Gastrocnemius medialis (tissue), 4 donors: ENCODE measurements at regions not wholly inside any gene's neighbourhood (a gene's known extent, or its start where the extent isn't known, plus 50 kb on each side); places are given as distances from the start of the nearest gene placed in this dataset.

ENCODE experiments used
- ATAC-seq, 2 donors: fragments of 150-250 bp; one replicate each; pipeline ENCODE4 v1.9.1; 2016
- DNase-seq, 2 donors: peaks; one replicate each; pipeline ENCODE4 v3.0.0-alpha.2; 2019
- H3K27ac ChIP-seq, 4 donors: fragments of 200-600 bp; sonication (generic); 1 replicate in 1 of 4; 2 replicates in 3 of 4; pipeline ENCODE4 v1.5.1; 2016 to 2018; ENCODE audit warnings: mild to moderate bottlenecking in 2 of 4, moderate library complexity in 1 of 4
- H3K27me3 ChIP-seq, 3 donors: fragments of 200-600 bp; sonication (generic) in 2 of 3; 1 replicate in 1 of 3; 2 replicates in 2 of 3; pipeline versions ENCODE4 v1.5.1 to v1.6.0; 2016 to 2019; ENCODE audit warnings: mild to moderate bottlenecking in 1 of 3, moderate library complexity in 1 of 3
- H3K36me3 ChIP-seq, 2 donors: fragments of 200-600 bp; sonication (generic) in 1 of 2; one replicate each; pipeline ENCODE4 v1.5.1; 2017 to 2018
- H3K4me1 ChIP-seq, 2 donors: fragments of 200-600 bp; sonication (generic) in 1 of 2; one replicate each; pipeline ENCODE4 v1.5.1; 2016 to 2017; ENCODE audit warnings: mild to moderate bottlenecking in 2 of 2
- H3K4me3 ChIP-seq, 4 donors: fragments of 200-600 bp; sonication (generic) in 3 of 4; 1 replicate in 1 of 4; 2 replicates in 3 of 4; pipeline ENCODE4 v1.5.1; 2016 to 2019; ENCODE audit warnings: mild to moderate bottlenecking in 2 of 4
- H3K9me3 ChIP-seq, 3 donors: fragments of 200-600 bp; sonication (generic) in 2 of 3; 1 replicate in 1 of 3; 2 replicates in 2 of 3; pipeline ENCODE4 v1.5.1; 2016 to 2019
- POLR2A ChIP-seq, 2 donors: fragments of 450-650 bp; IDR thresholded peaks; one replicate each; pipeline ENCODE4 v1.6.1; 2017; ENCODE audit warnings: antibody characterized with exemption in 2 of 2, mild to moderate bottlenecking in 2 of 2, moderate library complexity in 2 of 2
- in situ Hi-C, 4 donors: fragments of 200-750 bp; cut with MboI; loops; one replicate each; pipeline versions ENCODE4 v1.15.0 to v1.8.0; 2017; ENCODE audit warnings: low sequenced_read_pairs in 4 of 4
- intact Hi-C: fragments of 100-400 bp; cut with DNase I; formaldehyde crosslinking; loops from one replicate; pipeline ENCODE4 v1.15.1; 2023; ENCODE audit warnings: low total_unique reads
- TF ChIP-seq, protein P1 (sequence below), 5 experiments: fragments of 450-650 bp in 3 of 5; fragments of 200-600 bp in 2 of 5; sonication (generic) in 2 of 5; IDR thresholded peaks in 4 of 5; conservative IDR thresholded peaks in 1 of 5; 1 replicate in 4 of 5; 2 replicates in 1 of 5; pipeline ENCODE4 v1.5.1; 2016 to 2019; ENCODE audit warnings: antibody characterized with exemption in 5 of 5, mild to moderate bottlenecking in 3 of 5, moderate library complexity in 3 of 5

DNA sequence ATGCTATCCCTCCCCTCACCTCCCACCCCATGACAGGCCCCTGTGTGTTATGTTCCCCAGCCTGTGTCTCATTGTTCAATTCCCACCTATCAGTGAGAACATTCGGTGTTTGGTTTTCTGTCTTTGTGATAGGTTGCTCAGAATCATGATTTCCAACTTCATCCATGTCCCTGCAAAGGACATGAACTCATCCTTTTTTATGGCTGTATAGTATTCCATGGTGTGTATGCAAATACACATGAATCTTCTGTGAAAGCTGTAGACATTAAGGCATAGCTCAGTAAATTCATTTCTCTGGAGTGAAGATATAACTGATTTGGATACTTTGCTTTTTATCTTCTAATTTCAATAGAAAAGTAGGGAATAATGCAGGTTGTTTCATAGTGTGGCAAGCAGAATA is 125.8 kb upstream of the C1QTNF9B start:
- Histone ChIP-seq H3K36me3 (no peaks in the 10 kb centered on the region), H3K4me3 (no peak overlapping the region), H3K4me1 (no peaks in the 10 kb centered on the region), H3K9me3 (no peaks in the 10 kb centered on the region), H3K27ac (no peak overlapping the region), H3K27me3 (no peaks in the 10 kb centered on the region)
- in situ Hi-C loops (loop anchor here in 2 of 4 donors (5.0 to 10.0 kb wide), 2 partner anchors 192 to 199 kb away; no protein-coding TSS in a partner anchor), intact Hi-C loops (no loop called here)
- DNase-seq (no peak), ATAC-seq (no peak)
- TF ChIP-seq, protein P1, sequence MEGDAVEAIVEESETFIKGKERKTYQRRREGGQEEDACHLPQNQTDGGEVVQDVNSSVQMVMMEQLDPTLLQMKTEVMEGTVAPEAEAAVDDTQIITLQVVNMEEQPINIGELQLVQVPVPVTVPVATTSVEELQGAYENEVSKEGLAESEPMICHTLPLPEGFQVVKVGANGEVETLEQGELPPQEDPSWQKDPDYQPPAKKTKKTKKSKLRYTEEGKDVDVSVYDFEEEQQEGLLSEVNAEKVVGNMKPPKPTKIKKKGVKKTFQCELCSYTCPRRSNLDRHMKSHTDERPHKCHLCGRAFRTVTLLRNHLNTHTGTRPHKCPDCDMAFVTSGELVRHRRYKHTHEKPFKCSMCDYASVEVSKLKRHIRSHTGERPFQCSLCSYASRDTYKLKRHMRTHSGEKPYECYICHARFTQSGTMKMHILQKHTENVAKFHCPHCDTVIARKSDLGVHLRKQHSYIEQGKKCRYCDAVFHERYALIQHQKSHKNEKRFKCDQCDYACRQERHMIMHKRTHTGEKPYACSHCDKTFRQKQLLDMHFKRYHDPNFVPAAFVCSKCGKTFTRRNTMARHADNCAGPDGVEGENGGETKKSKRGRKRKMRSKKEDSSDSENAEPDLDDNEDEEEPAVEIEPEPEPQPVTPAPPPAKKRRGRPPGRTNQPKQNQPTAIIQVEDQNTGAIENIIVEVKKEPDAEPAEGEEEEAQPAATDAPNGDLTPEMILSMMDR (IDR thresholded peaks at IDR 0.05 in 4 of 5, conservative IDR thresholded peaks at IDR 0.05 in 1 of 5), result no peak
- no peak for TF ChIP-seq POLR2A (IDR thresholded peaks at IDR 0.05)

DNA sequence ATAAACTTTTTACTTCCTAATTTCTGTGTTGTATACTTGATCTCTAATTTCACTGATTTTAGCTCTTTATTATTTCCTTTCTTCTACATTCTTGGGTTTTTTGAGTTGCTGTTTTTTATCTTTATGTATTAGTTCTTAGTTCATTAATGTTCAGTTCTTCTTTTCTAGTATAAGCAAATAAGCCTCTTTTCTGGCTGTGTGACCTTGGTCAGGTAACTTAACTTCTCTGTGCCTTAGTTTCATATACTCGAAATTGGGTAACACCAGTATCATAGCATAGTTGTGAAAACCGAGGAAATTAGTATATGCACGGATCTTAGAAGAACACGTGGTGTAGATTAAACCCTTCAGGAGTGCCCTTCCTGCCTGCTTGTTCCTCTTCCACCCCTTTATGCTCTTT is 130.2 kb upstream of the C1QTNF9B start:
- H3K4me1 ChIP-seq, result peaks cover 0 to under 1% of the 10 kb centered on the region in 2 donors
- in situ Hi-C loops, result loop anchor here in 1 of 4 donors (10.0 kb wide), 1 partner anchor 187 kb away; no protein-coding TSS in a partner anchor
- ATAC-seq (no peak), DNase-seq (no peak)
- no peak overlapping the region for H3K27ac ChIP-seq
- no peaks in the 10 kb centered on the region for H3K27me3 ChIP-seq
- intact Hi-C loops, result no loop called here
- TF ChIP-seq POLR2A (IDR thresholded peaks at IDR 0.05), result no peak
- TF ChIP-seq, protein P1 (IDR thresholded peaks at IDR 0.05 in 4 of 5, conservative IDR thresholded peaks at IDR 0.05 in 1 of 5), result no peak
- no peaks in the 10 kb centered on the region for H3K36me3 ChIP-seq
- no peak overlapping the region for H3K4me3 ChIP-seq
- H3K9me3 ChIP-seq, result no peaks in the 10 kb centered on the region

DNA sequence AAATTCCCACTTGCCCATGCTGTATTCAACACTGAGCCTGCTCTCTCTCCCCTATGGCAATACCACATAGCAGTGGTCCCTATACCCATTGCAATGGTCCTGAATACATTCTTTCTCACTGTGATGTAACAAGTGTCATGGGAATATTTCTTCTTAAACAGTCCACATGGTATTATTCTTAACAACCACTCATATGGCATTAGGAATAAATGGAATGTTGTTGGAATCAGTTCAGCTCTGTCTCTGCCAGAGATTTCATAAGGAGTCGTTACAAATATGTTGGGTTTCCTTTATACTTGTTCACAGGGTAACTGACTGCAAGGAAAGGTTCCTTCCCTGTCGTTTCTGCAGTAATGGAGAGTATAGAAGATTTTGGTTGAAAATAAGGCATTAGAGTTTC is 128.3 kb upstream of the SPATA13 start:
- ATAC-seq (no peak), DNase-seq (no peak)
- TF ChIP-seq, protein P1 (IDR thresholded peaks at IDR 0.05 in 4 of 5, conservative IDR thresholded peaks at IDR 0.05 in 1 of 5), result no peak
- no peak for TF ChIP-seq POLR2A (IDR thresholded peaks at IDR 0.05)
- no peaks in the 10 kb centered on the region for H3K27me3 ChIP-seq
- in situ Hi-C loops (no loop called here), intact Hi-C loops (no loop called here)
- no peaks in the 10 kb centered on the region for H3K36me3 ChIP-seq
- no peaks in the 10 kb centered on the region for H3K9me3 ChIP-seq
- H3K27ac ChIP-seq, result no peak overlapping the region
- peaks cover 0 to 3% of the 10 kb centered on the region in 2 donors for H3K4me1 ChIP-seq
- H3K4me3 ChIP-seq, result no peak overlapping the region

DNA sequence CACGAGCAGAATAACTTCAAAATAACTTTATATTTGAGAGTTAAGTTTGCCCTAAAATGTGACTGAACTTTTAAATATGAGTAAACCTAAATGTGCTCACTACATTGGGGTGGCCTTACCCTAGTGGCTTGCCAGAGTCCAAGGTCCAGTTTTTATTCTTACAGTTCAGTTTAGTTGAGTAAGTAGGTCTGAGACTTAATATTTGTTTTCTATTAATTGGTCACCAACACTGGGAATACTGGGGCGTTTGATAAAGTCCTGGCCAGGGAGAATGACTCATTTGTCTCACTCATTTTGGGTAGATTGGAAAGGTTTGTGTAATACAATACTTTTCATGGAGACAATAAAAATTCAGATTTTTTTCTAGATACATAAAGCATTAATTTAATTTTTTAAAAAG is 127.8 kb upstream of the SPATA13 start:
- Histone ChIP-seq H3K9me3 (no peaks in the 10 kb centered on the region), H3K27me3 (no peaks in the 10 kb centered on the region), H3K27ac (no peak overlapping the region), H3K4me3 (no peak overlapping the region), H3K4me1 (peaks cover 0 to 3% of the 10 kb centered on the region in 2 donors), H3K36me3 (no peaks in the 10 kb centered on the region)
- peak in 1 of 2 donors; percentile 47 for ATAC-seq
- in situ Hi-C loops (no loop called here), intact Hi-C loops (no loop called here)
- no peak for TF ChIP-seq POLR2A (IDR thresholded peaks at IDR 0.05)
- TF ChIP-seq, protein P1 (IDR thresholded peaks at IDR 0.05 in 4 of 5, conservative IDR thresholded peaks at IDR 0.05 in 1 of 5), result no peak
- no peak for DNase-seq
